Tibial nerve (tissue), 4 donors: ENCODE measurements at regions not wholly inside any gene's neighbourhood (a gene's known extent, or its start where the extent isn't known, plus 50 kb on each side); places are given as distances from the start of the nearest gene placed in this dataset.

Experiments used
- EP300 ChIP-seq, 2 donors: sonication (generic); formaldehyde crosslinking; IDR thresholded peaks; one replicate each; pipeline ENCODE4 v1.6.1; 2017; ENCODE audit warnings: antibody characterized with exemption in 2 of 2, mild to moderate bottlenecking in 1 of 2
- POLR2A ChIP-seq, 2 donors: fragments of 450-650 bp; IDR thresholded peaks; one replicate each; pipeline ENCODE4 v1.6.1; 2017; ENCODE audit warnings: antibody characterized with exemption in 2 of 2, mild to moderate bottlenecking in 2 of 2, moderate library complexity in 2 of 2
- TF ChIP-seq, protein P1 (sequence below), 5 experiments: fragments of 200-600 bp in 3 of 5; fragments of 450-650 bp in 2 of 5; sonication (generic) in 3 of 5; IDR thresholded peaks; one replicate each; pipeline ENCODE4 v1.5.1; 2016 to 2019; ENCODE audit warnings: antibody characterized with exemption in 5 of 5, mild to moderate bottlenecking in 3 of 5, moderate library complexity in 2 of 5

DNA sequence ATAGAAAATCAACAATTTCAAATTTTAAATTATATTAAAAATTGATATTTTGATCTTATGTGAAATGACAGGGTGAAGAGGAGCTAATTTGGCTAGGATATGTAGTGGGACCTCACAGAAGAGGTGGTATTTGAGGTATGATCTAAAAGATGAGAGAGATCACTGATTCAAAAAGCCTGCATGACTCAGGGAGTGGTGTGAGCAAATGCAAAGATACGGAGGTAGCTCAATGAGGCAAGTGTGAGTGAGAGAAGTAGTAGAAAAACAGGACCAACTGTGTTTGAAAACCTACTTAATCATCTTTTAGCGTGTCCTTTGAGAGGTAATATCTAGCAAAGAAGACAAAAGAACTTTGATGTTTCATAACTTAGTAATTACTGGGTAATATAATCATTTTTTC is 557.5 kb downstream of the DSC3 start:
- TF ChIP-seq, protein P1, sequence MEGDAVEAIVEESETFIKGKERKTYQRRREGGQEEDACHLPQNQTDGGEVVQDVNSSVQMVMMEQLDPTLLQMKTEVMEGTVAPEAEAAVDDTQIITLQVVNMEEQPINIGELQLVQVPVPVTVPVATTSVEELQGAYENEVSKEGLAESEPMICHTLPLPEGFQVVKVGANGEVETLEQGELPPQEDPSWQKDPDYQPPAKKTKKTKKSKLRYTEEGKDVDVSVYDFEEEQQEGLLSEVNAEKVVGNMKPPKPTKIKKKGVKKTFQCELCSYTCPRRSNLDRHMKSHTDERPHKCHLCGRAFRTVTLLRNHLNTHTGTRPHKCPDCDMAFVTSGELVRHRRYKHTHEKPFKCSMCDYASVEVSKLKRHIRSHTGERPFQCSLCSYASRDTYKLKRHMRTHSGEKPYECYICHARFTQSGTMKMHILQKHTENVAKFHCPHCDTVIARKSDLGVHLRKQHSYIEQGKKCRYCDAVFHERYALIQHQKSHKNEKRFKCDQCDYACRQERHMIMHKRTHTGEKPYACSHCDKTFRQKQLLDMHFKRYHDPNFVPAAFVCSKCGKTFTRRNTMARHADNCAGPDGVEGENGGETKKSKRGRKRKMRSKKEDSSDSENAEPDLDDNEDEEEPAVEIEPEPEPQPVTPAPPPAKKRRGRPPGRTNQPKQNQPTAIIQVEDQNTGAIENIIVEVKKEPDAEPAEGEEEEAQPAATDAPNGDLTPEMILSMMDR (IDR thresholded peaks at IDR 0.05) = no peak
- TF ChIP-seq POLR2A (IDR thresholded peaks at IDR 0.05) = no peak
- TF ChIP-seq EP300 (IDR thresholded peaks at IDR 0.05) = no peak
